Activated CD4-positive, alpha-beta memory T cell treated with anti-CD3 and anti-CD28 coated beads, Interleukin-2, amount 10 ng/mL, durations not matched to agents 7 days and 5 days (primary cell): ENCODE measurements at regions not wholly inside any gene's neighbourhood (a gene's known extent, or its start where the extent isn't known, plus 50 kb on each side); places are given as distances from the start of the nearest gene placed in this dataset.

Source experiments
- CTCF ChIA-PET: fragments of 350-600 bp; sonication (Branson Sonifier 250); formaldehyde crosslinking; loops from one replicate; lab custom pipeline; 2021; ENCODE audit warnings: antibody characterized with exemption, inconsistent platforms; lab: Charles Lee
- POLR2A ChIA-PET: fragments of 350-600 bp; sonication (Branson Sonifier 250); formaldehyde crosslinking; loops from one replicate; lab custom pipeline; 2021; ENCODE audit warnings: antibody characterized with exemption; lab: Charles Lee
- DNase-seq: peaks from one replicate; pipeline ENCODE4 v3.0.0-alpha.2; 2020
- H3K27ac Mint-ChIP-seq: one replicate; pipeline ENCODE4 v1.8.0; 2021; ENCODE audit warnings: mild to moderate bottlenecking, mixed read lengths
- H3K27me3 Mint-ChIP-seq: one replicate; pipeline ENCODE4 v1.8.0; 2021; ENCODE audit warnings: mixed read lengths
- H3K36me3 Mint-ChIP-seq: one replicate; pipeline ENCODE4 v1.8.0; 2021; ENCODE audit warnings: low read depth, mixed read lengths
- H3K4me1 Mint-ChIP-seq: one replicate; pipeline ENCODE4 v1.8.0; 2021; ENCODE audit warnings: mixed read lengths
- H3K4me3 Mint-ChIP-seq: one replicate; pipeline ENCODE4 v1.8.0; 2021; ENCODE audit warnings: mild to moderate bottlenecking, mixed read lengths
- H3K9me3 Mint-ChIP-seq: one replicate; pipeline ENCODE4 v1.8.0; 2021; ENCODE audit warnings: mixed read lengths

- H3K9me3 Mint-ChIP-seq = peaks cover 4% of the 10 kb centered on the region
- H3K36me3 Mint-ChIP-seq = no peaks in the 10 kb centered on the region
- no peak overlapping the region for H3K27ac Mint-ChIP-seq
- ChIA-PET CTCF (no interaction called here), POLR2A (no interaction called here)
- H3K4me1 Mint-ChIP-seq = no peaks in the 10 kb centered on the region
- no peak for DNase-seq
- H3K27me3 Mint-ChIP-seq = no peaks in the 10 kb centered on the region
- H3K4me3 Mint-ChIP-seq = no peak overlapping the region
Observed at GRCh38 chr20:22810030-22810429, 225.1 kb upstream of the SSTR4 start.

- H3K27me3 Mint-ChIP-seq = no peaks in the 10 kb centered on the region
- H3K36me3 Mint-ChIP-seq = no peaks in the 10 kb centered on the region
- ChIA-PET CTCF (no interaction called here), POLR2A (no interaction called here)
- no peak overlapping the region for H3K27ac Mint-ChIP-seq
- H3K4me3 Mint-ChIP-seq = no peak overlapping the region
- no peaks in the 10 kb centered on the region for H3K4me1 Mint-ChIP-seq
- H3K9me3 Mint-ChIP-seq = peaks cover 4% of the 10 kb centered on the region
- DNase-seq = no peak
Observed at GRCh38 chr20:22810626-22811569, 224.2 kb upstream of the SSTR4 start.

- Mint-ChIP-seq H3K27me3 (no peaks in the 10 kb centered on the region), H3K9me3 (peaks cover 4% of the 10 kb centered on the region), H3K4me1 (no peaks in the 10 kb centered on the region), H3K4me3 (no peak overlapping the region), H3K27ac (no peak overlapping the region), H3K36me3 (no peaks in the 10 kb centered on the region)
- ChIA-PET CTCF (no interaction called here), POLR2A (no interaction called here)
- DNase-seq = no peak
Observed at GRCh38 chr20:22814471-22815205, 220.5 kb upstream of the SSTR4 start.

GRCh38 chr20:22815206-22815551 is 219.9 kb upstream of the SSTR4 start:
- H3K27ac Mint-ChIP-seq = no peak overlapping the region
- no peaks in the 10 kb centered on the region for H3K4me1 Mint-ChIP-seq
- CTCF ChIA-PET = no interaction called here

GRCh38 chr20:22815603-22816315 is 219.4 kb upstream of the SSTR4 start:
- no peaks in the 10 kb centered on the region for H3K4me1 Mint-ChIP-seq
- H3K4me3 Mint-ChIP-seq = no peak overlapping the region
- DNase-seq = no peak
- ChIA-PET CTCF (no interaction called here), POLR2A (no interaction called here)
- no peaks in the 10 kb centered on the region for H3K36me3 Mint-ChIP-seq
- no peak overlapping the region for H3K27ac Mint-ChIP-seq
- no peaks in the 10 kb centered on the region for H3K27me3 Mint-ChIP-seq
- no peaks in the 10 kb centered on the region for H3K9me3 Mint-ChIP-seq

More at GRCh38 chr20:22815206-22815551, 219.9 kb upstream of the SSTR4 start:
- Mint-ChIP-seq H3K27me3 (no peaks in the 10 kb centered on the region), H3K9me3 (peaks cover under 1% of the 10 kb centered on the region), H3K36me3 (no peaks in the 10 kb centered on the region), H3K4me3 (no peak overlapping the region)
- DNase-seq = no peak
- POLR2A ChIA-PET = no interaction called here

- no peaks in the 10 kb centered on the region for H3K36me3 Mint-ChIP-seq
- H3K4me1 Mint-ChIP-seq = no peaks in the 10 kb centered on the region
- H3K4me3 Mint-ChIP-seq = no peak overlapping the region
- ChIA-PET CTCF (no interaction called here), POLR2A (no interaction called here)
- peaks cover 2% of the 10 kb centered on the region for H3K9me3 Mint-ChIP-seq
- H3K27me3 Mint-ChIP-seq = no peaks in the 10 kb centered on the region
- H3K27ac Mint-ChIP-seq = no peak overlapping the region
- DNase-seq = no peak
Observed at GRCh38 chr20:22818636-22819035, 216.5 kb upstream of the SSTR4 start.

- CTCF ChIA-PET = no interaction called here
- Mint-ChIP-seq H3K9me3 (peaks cover 2% of the 10 kb centered on the region), H3K27ac (no peak overlapping the region), H3K36me3 (no peaks in the 10 kb centered on the region), H3K4me1 (no peaks in the 10 kb centered on the region), H3K27me3 (no peaks in the 10 kb centered on the region), H3K4me3 (no peak overlapping the region)
- POLR2A ChIA-PET = no interaction called here
- no peak for DNase-seq
Observed at GRCh38 chr20:22819112-22819511, 216.0 kb upstream of the SSTR4 start.

GRCh38 chr20:22819784-22820183 is 215.3 kb upstream of the SSTR4 start:
- Mint-ChIP-seq H3K27ac (no peak overlapping the region), H3K36me3 (no peaks in the 10 kb centered on the region), H3K4me1 (no peaks in the 10 kb centered on the region), H3K9me3 (peaks cover 2% of the 10 kb centered on the region), H3K27me3 (no peaks in the 10 kb centered on the region), H3K4me3 (no peak overlapping the region)
- CTCF ChIA-PET = no interaction called here
- no peak for DNase-seq
- POLR2A ChIA-PET = no interaction called here

- Mint-ChIP-seq H3K27ac (no peak overlapping the region), H3K27me3 (no peaks in the 10 kb centered on the region), H3K4me1 (no peaks in the 10 kb centered on the region), H3K4me3 (no peak overlapping the region), H3K36me3 (no peaks in the 10 kb centered on the region), H3K9me3 (peaks cover 2% of the 10 kb centered on the region)
- no peak for DNase-seq
- ChIA-PET POLR2A (no interaction called here), CTCF (no interaction called here)
Observed at GRCh38 chr20:22821081-22821727, 213.9 kb upstream of the SSTR4 start.

GRCh38 chr20:22821796-22822195 is 213.3 kb upstream of the SSTR4 start:
- no peak for DNase-seq
- Mint-ChIP-seq H3K27me3 (no peaks in the 10 kb centered on the region), H3K9me3 (peaks cover 2% of the 10 kb centered on the region), H3K27ac (no peak overlapping the region), H3K4me1 (no peaks in the 10 kb centered on the region), H3K36me3 (no peaks in the 10 kb centered on the region), H3K4me3 (no peak overlapping the region)
- CTCF ChIA-PET = no interaction called here
- POLR2A ChIA-PET = no interaction called here

- POLR2A ChIA-PET = no interaction called here
- Mint-ChIP-seq H3K4me1 (no peaks in the 10 kb centered on the region), H3K9me3 (peaks cover 5% of the 10 kb centered on the region), H3K27me3 (no peaks in the 10 kb centered on the region), H3K27ac (no peak overlapping the region), H3K4me3 (no peak overlapping the region), H3K36me3 (no peaks in the 10 kb centered on the region)
- no peak for DNase-seq
- CTCF ChIA-PET = no interaction called here
Observed at GRCh38 chr20:22823119-22823518, 212.0 kb upstream of the SSTR4 start.

- H3K9me3 Mint-ChIP-seq = peaks cover 5% of the 10 kb centered on the region
- no peak overlapping the region for H3K4me3 Mint-ChIP-seq
- H3K27ac Mint-ChIP-seq = no peak overlapping the region
- H3K36me3 Mint-ChIP-seq = no peaks in the 10 kb centered on the region
- POLR2A ChIA-PET = no interaction called here
- CTCF ChIA-PET = no interaction called here
- H3K27me3 Mint-ChIP-seq = no peaks in the 10 kb centered on the region
- no peak for DNase-seq
- H3K4me1 Mint-ChIP-seq = no peaks in the 10 kb centered on the region
Observed at GRCh38 chr20:22824077-22824476, 211.0 kb upstream of the SSTR4 start.

GRCh38 chr20:22825076-22825475 is 210.0 kb upstream of the SSTR4 start:
- Mint-ChIP-seq H3K36me3 (no peaks in the 10 kb centered on the region), H3K27ac (no peak overlapping the region), H3K27me3 (no peaks in the 10 kb centered on the region), H3K4me1 (no peaks in the 10 kb centered on the region), H3K9me3 (peaks cover 5% of the 10 kb centered on the region), H3K4me3 (no peak overlapping the region)
- no peak for DNase-seq
- POLR2A ChIA-PET = no interaction called here
- CTCF ChIA-PET = no interaction called here
